Anterior cingulate cortex (tissue), 58 donors: ENCODE measurements at regions not wholly inside any gene's neighbourhood (a gene's known extent, or its start where the extent isn't known, plus 50 kb on each side); places are given as distances from the start of the nearest gene placed in this dataset.

Experiments
- DNase-seq, 58 donors: peaks; one replicate each; lab custom pipeline; 2025; lab: John Stamatoyannopoulos, UW

- no peak for DNase-seq
Observed at GRCh38 chr3:57009802-57010201, 50.7 kb upstream of the SPATA12 start.

GRCh38 chr3:57009367-57009766 is 51.1 kb upstream of the SPATA12 start:
- DNase-seq: no peak

- DNase-seq: peak in 27 of 58 donors; percentile 6 to 87 (median 27)
Observed at GRCh38 chr3:57007521-57008460, 52.7 kb upstream of the SPATA12 start.

- DNase-seq: no peak
Observed at GRCh38 chr3:57006949-57007419, 53.5 kb upstream of the SPATA12 start.

- no peak for DNase-seq
Observed at GRCh38 chr3:57006179-57006657, 54.2 kb upstream of the SPATA12 start.

GRCh38 chr3:57004229-57004628 is 56.2 kb upstream of the SPATA12 start:
- DNase-seq: no peak

GRCh38 chr3:57003676-57004075 is 56.8 kb upstream of the SPATA12 start:
- DNase-seq: no peak

GRCh38 chr3:57001356-57001755 is 59.1 kb upstream of the SPATA12 start:
- no peak for DNase-seq

GRCh38 chr3:57000012-57000411 is 60.5 kb upstream of the SPATA12 start:
- DNase-seq: no peak

GRCh38 chr3:56999547-56999946 is 60.9 kb upstream of the SPATA12 start:
- DNase-seq: no peak

GRCh38 chr3:56998076-56998529 is 62.4 kb upstream of the SPATA12 start:
- DNase-seq: peak in 5 of 58 donors; percentile 12 to 46 (median 17)

GRCh38 chr3:56997675-56998074 is 62.8 kb upstream of the SPATA12 start:
- DNase-seq: no peak

GRCh38 chr3:56997041-56997440 is 63.4 kb upstream of the SPATA12 start:
- no peak for DNase-seq

- DNase-seq: no peak
Observed at GRCh38 chr3:56994391-56994790, 66.1 kb upstream of the SPATA12 start.

GRCh38 chr3:56990641-56991015 is 69.8 kb upstream of the SPATA12 start:
- DNase-seq: no peak

- DNase-seq: no peak
Observed at GRCh38 chr3:56989977-56990640, 70.4 kb upstream of the SPATA12 start.

- no peak for DNase-seq
Observed at GRCh38 chr3:56989169-56989976, 71.1 kb upstream of the SPATA12 start.

- DNase-seq: peak in 54 of 58 donors; percentile 14 to 90 (median 70)
Observed at GRCh38 chr3:56988458-56989168, 71.9 kb upstream of the SPATA12 start.

GRCh38 chr3:56987238-56987895 is 73.1 kb upstream of the SPATA12 start:
- peak in 13 of 58 donors; percentile 8 to 66 (median 18) for DNase-seq
